KG1 (cell line): ENCODE measurements at regions not wholly inside any gene's neighbourhood (a gene's known extent, or its start where the extent isn't known, plus 50 kb on each side); places are given as distances from the start of the nearest gene placed in this dataset.
"Not testable (repeated sequence)": the region's sequence is repeated elsewhere in the genome, so short reads cannot be mapped to it uniquely, and the experiment has no call there.

ENCODE experiments used
- DNase-seq: peaks from one replicate; lab custom pipeline; 2025; lab: John Stamatoyannopoulos, UW

DNA sequence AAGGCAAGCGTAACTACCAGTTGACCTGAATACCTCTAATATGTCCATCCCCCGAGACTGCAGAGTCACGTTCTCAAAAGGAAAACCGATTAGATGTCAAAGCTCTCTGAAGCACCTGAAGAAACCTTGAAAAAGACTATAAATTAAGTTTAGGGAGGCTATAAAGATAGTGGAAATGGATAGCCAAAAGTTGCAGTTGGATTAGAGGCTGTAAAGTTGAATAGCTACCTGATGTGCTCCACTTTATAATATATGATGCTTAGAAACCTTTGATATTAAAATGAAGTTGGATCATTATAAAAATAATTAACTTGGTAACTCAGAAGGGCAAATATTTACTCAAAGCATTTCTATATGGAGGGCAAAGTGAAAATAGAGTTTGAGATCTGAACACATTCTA lies 506.6 kb upstream of the AGA start:
- no peak for DNase-seq

DNA sequence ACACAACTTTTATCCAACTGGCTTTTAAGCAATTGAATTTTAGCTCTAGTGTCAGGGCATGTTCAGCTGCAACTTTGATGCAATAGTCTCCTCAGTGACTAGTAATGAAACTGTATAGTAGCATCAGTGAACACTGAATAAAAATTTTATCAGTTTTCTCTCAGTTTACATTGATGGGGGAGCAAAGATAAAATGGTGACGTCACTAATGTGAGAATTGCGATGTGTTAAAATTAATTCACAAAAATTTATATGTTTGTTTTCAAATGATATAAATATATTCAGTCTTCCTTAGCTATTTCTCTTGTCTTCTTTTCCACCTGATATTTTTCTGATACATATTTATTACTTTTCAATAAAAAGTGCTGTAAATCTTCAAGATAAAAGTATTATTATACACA lies 508.8 kb upstream of the AGA start:
- no peak for DNase-seq

DNA sequence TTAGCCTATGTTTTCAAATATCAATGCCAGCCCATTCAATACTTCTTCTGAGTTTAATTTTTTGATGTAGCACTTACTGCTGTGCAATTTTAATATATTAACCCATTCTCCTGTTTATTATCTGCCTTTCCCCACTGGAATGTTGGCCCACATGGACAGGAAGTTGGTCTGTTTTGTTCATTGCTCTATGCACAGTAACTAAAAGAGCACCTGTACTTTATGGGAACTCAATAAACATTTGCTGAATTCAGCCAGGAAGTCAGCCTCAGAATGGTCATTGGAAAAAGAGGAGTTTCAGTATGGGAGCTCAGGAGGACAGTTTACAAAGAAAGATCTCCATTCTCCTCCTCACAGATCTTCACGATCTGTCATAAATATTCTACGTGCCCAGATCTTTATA lies 510.5 kb upstream of the AGA start:
- no peak for DNase-seq

DNA sequence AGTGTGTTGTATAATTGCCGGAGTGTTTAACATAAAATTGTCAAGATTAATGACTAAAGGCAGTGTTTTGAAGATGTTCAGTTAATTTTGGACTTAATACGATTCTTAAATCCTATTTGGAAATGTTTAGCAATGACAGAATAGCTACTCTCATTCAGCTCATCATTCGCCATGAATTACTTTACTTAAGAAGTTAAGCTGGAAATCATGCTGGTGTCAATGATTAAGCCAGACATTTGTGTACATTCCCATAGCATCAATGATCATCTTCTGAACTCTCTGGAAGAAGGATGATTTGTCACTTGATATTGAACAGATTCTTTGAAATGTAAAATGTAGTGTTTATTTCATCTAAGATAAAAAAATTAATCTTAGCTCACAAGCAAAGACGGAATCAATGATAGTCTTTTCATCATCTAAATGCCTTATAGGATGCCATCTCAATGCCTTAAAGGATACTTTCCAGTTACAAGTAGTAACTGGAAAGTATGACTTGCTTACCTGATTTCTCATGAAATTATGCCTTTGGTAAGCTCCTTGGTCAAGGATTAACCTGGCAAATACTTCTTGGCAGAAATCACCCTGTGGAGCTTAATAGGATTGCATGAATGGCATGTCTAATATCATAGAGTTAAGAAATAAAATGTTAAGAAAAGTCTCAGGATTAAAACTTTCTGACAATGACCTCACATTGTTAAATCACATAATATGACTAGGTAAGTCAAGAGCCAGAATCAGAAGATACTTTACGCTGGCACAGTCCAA lies 515.5 kb upstream of the AGA start:
- DNase-seq = no peak

DNA sequence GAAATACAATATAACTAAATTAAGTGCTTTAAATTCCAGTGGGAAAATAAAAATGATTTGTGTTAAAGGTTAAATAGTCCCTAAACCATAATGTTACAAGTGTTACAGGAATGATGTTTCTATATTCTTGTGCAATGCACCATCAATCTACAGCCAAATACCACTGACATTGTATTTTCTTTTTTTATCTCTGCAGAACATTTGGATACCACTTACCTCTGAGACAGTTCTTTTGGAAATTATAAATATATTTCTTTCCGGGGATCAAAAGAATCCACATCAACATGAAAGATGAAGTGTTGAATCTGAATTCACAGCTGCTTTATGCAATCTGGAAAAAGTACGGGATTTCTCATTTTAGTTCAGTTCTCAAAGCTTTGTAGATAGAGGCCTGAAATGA lies 518.3 kb upstream of the AGA start:
- DNase-seq = no peak

DNA sequence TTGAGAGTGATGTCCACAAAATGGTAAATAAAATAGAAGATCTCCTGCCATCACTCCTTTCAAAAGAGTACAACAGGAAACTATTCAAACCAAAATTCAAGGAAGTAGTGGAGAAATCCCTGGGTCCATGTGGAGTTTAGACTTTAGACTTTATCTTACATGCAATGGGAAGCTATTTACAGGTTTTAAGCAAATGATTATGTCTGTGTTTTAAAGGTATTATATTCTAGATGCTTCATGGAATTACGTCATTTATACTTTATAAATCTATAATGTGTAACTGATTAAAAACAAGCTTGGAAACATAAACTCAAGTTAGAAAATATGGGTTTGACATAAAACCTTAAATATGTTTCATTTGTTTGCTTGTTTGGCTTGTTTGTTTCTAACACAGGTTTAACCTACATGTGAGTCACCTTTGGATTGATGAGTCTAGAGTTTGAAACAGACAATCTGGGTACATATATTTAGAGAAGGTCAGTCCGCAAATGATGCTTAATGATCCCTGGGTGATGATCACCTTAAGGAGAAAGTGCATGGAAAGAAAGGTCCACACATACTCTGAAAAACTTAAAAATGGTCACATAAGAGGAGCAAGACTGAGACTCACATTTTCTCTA lies 519.6 kb upstream of the AGA start:
- DNase-seq = no peak

DNA sequence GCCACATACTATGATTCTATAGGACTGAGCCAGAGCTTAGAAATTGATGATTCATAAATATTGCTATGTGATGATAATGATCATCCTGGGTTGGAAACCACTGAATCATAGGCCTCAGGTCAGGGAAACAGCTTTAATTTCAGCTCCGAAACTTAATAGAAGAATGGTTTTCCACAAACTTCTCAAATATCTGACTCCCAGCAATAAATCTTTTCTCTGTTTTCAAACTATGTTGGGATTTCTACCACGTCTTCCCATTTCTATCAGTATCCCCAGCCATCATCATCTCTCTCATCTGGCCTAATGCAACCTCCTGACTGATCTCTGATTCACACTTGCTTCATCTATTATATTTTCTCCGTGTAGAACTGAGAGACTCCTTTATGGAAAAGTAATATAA lies 521.8 kb upstream of the AGA start:
- DNase-seq = no peak

DNA sequence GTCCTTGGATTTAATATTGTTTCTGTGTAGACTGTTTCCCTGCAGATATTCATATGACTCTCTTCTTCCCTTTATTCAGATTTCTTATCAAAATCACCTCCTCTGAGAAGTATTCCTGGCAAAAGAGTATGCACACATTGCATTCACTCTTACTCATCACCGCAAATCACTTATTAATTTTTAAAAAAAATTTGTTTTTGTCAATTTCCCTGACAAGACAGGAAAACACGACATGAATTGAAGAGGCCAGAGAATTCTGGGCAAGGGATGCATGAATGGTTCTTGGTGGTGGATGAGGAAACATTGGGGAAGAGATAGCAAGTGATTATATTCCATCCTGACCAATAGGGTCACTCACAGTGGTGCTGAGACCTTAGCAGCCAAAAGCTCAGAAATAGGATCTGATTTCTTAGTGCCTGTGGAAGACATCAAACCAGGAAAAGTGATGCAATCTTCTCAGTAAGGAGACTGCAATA lies 522.5 kb upstream of the AGA start:
- DNase-seq = no peak

DNA sequence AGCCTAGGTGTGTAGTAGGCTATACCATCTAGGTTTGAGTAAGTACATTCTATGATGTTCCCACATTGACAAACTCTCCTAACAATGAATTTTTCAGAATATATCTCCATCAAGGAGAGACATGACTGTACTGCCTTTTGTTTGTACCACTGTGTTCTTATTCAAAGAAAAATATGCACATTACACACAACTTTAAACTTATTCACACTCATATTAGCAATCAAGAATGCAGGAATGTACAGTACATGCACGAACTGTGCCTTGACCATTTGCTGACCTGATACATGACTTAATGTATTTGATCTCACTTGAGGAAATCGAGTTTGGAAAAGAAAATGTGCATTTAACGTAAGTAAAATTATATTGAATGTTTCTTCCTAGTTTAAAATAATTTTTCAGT lies 525.1 kb upstream of the AGA start:
- no peak for DNase-seq

DNA sequence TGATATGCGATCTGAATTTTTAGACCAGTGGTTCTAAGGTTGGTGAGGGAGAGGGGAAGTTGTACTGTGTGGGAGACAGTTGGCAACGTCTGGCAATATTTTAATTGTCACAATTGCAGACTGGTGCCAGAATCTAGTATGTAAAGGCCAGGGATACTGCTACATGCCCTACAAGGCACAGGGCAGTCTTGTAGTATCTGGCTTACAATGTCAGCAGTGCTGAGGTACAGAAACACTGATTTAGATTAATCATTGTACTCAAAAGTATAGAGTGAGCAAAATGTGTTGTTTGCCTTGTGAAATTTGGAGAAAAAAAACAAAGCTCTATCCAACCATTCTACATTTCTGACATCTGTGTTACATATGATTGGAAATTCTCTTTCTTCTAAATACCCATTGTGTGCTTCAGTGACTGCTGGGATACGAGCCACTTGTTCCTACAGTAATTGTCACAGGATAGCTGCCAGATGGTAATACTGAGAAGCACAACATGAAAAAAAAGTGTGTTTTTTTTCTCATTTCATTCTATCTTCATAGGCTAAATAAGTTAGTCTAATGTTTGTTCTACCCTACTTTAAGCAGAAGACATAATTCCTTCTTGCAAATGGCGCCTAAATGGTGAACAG lies 526.7 kb upstream of the AGA start:
- no peak for DNase-seq

DNA sequence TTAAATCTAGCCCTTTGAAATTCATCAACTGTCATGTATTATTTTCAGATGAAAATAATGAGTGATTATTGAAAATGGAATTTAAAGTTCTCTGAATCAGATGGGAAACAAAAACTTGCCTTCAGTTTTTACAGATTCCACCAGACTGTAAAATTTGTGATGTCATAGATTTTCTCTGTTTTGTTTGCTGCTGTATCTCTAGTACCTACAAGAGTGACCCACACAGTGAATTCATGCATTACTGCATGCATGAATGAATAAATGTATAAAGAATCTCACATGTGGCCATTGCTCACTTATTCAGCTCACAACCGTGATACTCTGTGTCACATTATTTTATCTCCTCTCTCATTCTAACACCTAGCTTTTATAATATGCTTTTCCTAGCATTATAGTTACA lies 532.2 kb upstream of the AGA start:
- DNase-seq = no peak

DNA sequence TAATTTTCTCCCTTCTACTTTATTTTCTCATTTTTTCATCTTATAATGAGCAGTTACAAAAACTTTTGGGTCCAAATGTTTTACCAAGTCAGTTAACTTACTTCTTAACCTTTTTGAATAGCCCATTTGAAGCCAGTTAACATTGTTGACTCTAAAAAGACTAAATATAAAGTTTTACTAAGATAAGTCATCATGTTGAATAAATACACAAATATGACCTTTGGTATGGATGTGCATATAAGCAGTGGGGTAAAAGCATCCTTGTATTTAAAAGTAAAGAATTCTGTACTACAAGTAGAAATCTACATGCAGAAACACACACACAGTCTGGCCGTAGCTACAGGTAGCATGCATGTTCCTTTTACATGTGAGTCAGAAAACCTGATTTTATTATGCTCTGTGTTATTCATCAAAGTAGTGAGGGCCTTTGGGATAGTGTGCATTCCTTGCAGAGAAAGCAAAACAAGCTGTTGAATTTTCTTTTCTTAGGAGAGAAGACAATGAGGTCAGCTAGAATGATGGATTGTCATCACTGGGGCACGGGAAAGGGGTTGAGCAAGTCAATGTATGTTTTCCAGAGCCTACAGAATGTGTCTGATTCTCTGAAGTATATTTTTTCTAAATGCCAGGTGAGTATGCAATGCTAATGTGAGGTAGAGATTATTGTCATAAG lies 533.2 kb upstream of the AGA start:
- no peak for DNase-seq

DNA sequence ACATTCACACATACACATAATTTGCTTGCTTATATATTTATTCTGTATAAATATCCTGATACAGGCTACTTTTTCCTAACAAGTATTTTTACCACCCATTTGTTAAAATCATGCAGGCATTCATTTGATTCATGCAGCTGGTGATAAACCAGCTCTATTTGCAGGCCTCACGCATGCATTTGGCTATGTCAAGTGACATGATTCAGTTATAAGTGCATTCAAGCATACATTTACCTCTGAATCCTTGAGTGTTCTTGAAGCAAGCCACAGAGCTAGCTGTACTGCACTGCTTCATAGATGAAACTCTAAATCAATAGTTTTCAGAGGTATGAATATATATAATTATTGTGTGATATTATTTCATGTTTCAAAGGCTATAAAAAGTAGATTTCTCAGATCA lies 544.0 kb upstream of the AGA start:
- no peak for DNase-seq

DNA sequence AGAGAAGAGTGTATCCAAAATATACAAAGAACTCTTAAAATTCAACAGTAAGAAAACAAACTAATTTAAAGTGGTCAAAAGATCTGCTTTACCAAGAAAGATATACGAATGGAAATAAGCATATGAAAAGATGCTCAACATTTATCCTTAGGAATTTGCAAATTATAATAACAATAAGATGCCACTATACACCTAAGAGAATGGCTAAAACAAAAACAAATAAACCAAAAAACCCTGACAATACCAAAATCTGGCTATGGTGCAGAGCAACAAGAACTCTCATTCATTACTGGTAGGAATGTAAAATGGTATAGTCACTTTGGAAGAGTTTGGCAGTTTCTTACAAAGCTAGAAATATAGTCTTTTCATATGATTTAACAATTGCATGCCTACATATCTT lies 545.7 kb upstream of the AGA start:
- no peak for DNase-seq

DNA sequence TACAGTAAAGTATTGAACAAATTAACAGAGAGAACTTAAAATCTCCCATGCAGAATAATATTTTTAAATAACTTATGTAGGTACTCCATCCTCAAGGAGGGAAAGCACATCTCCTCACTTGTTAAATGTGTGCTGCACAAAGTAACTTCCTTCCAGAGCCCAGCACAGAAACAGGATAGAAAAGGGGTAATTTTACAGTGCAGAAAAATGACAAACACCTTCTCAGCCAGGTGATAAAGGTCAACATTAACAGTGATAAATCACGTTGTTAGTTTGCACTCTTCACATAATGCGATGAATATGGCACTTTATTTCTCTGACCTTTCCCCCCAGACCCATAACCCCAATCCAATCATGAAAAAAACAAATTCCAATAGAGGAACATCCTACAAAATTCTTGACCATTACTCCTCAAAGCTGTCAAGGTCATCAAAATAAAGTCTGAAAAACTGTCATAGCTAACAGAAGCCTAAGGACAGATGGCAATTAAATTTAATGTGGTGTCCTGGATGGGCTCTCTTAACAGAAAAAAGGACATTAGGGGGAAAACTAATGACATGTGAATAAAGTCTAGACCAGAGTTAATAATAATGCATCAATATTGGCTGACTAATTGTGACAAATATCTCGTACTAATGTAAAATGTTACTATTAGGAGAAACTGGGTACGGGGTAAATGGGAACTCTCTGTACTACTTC lies 547.4 kb upstream of the AGA start:
- DNase-seq = no peak

DNA sequence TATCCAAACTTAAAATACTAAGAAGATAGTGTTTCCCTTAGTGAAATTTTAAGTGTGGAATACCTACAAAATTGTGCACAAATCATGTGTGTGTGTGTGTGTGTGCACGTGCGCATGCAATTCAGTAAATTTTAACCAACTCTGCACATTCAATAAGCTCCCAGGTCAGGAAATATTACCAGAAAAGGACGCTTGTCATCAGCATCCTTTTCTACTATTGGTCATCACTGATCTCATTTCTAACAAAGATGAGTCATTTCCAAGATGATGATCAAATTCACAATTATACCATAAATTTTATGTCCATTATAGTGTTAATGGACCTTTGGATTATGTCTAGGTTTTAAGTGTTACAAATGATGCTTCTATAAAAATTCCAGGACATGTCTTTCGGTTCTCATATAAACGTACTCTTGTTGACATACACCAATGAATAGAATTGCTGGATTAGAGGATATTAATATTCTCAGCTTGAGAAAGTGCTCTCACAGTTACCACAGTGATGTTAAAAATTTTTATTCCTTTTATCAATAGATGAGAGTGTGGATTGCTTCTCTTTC lies 560.9 kb upstream of the AGA start:
- DNase-seq = no peak

DNA sequence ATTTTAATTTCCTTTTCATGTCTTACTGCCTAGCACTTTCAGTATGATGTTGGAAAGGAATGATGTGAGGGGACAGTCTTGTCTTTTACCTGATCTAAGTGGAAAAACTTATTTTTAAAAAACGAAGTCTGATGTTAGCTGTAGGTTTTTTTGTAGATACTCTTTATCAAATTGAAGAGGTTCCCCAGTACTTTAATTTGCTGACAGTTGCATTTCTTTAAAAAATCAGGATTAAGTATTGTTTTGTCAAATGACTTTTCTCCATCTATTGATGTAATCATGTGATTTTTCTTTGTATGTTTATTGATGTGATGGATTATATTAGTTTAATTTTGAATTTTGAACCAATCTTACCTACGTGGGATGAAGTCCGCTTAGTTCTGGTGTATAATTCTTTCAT lies 568.4 kb upstream of the AGA start:
- no peak for DNase-seq

DNA sequence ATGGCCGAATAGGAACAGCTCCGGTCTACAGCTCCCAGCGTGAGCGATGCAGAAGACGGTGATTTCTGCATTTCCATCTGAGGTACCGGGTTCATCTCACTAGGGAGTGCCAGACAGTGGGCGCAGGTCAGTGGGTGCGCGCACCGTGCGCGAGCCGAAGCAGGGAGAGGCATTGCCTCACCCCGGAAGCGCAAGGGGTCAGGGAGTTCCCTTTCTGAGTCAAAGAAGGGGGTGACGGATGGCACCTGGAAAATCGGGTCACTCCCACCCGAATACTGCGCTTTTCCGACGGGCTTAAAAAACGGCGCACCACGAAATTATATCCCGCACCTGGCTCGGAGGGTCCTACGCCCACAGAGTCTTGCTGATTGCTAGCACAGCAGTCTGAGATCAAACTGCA lies 572.8 kb upstream of the AGA start:
- not testable (repeated sequence) for DNase-seq

DNA sequence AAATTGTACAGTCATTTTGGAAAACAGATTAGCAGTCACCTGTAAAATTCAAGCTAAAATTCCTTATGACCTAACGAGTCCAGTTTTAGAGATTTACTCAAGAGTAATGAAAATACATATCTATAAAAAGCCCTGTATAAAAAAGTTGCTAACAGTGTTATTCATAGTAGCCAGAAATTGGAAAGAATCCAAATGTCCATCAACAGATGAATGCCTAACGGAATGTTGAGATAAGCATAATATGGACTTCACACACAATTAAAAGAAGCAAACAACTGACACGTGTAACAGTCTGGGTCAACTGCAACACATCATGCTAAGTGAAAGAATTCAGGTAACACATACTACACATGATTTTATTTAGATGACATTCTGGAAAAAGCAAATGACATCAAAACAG lies 584.8 kb upstream of the AGA start:
- DNase-seq = no peak

DNA sequence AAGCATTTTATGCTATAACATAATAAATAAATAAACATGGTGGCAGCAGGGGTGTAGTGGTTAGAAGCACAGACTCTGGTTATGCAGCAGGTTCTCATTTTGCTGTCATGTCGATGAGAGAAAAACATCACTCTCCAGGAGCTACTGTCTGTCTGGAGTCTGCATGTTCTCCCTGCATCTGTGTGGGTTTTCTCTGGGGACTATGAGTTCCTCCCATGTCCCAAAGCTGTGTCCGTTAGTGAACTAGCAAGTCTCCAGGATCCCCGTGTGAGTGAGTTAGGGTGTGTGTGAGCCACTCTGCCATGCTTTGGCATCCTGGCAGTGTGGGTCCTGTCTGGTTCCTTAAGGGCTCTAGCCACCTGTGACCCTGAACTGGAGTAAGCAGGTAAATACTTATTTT lies 585.6 kb upstream of the AGA start:
- DNase-seq = no peak

DNA sequence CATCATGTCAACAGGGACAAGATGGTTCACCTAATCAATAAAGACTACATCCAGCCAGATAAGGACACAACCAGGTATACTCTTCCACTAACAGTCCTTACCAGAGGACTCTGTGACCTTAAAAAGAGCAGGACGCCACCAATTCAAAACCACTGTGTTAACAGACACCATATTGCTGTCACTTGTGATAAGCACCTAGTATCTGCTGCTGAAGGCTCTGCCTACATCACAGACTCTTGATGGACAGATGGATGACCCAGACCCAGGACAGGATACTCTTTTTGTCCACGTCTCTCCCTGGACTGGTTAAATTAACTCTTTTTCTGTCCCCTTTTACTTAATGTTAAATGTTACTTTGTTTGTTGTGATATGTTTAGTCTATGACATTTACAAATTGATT lies 586.2 kb upstream of the AGA start:
- no peak for DNase-seq
